Endothelial cell (in vitro differentiated cells): ENCODE measurements at regions not wholly inside any gene's neighbourhood (a gene's known extent, or its start where the extent isn't known, plus 50 kb on each side); places are given as distances from the start of the nearest gene placed in this dataset.
A peak's percentile ranks its signal among the peaks of the same experiment; 100 is the strongest.

Experiments used
- DNase-seq: peaks from one replicate; pipeline ENCODE4 v3.0.0; 2021; ENCODE audit warnings: low spot score
- H3K27ac Mint-ChIP-seq: one replicate; pipeline ENCODE4 v1.8.0; 2021; ENCODE audit warnings: mixed read lengths, inconsistent platforms; ENCODE audit not compliant: unreplicated experiment
- H3K27me3 Mint-ChIP-seq: one replicate; pipeline ENCODE4 v1.8.0; 2021; ENCODE audit warnings: mild to moderate bottlenecking, moderate library complexity, mixed read lengths, inconsistent platforms; ENCODE audit not compliant: unreplicated experiment
- H3K36me3 Mint-ChIP-seq: one replicate; pipeline ENCODE4 v1.8.0; 2021; ENCODE audit warnings: mild to moderate bottlenecking, low read depth, mixed read lengths, inconsistent platforms; ENCODE audit not compliant: unreplicated experiment
- H3K4me1 Mint-ChIP-seq: one replicate; pipeline ENCODE4 v1.8.0; 2021; ENCODE audit warnings: mild to moderate bottlenecking, mixed read lengths, inconsistent platforms; ENCODE audit not compliant: unreplicated experiment
- H3K4me3 Mint-ChIP-seq: one replicate; pipeline ENCODE4 v1.8.0; 2021; ENCODE audit warnings: mild to moderate bottlenecking, mixed read lengths, inconsistent platforms; ENCODE audit not compliant: unreplicated experiment
- H3K9me3 Mint-ChIP-seq: one replicate; pipeline ENCODE4 v1.8.0; 2021; ENCODE audit warnings: mixed read lengths, inconsistent platforms; ENCODE audit not compliant: unreplicated experiment
- TF ChIP-seq, protein P1 (sequence below): fragments of 200-600 bp; sonication (generic); IDR thresholded peaks from one replicate; pipeline ENCODE4 v1.5.0; 2021; ENCODE audit warnings: antibody characterized with exemption; ENCODE audit not compliant: unreplicated experiment

DNA sequence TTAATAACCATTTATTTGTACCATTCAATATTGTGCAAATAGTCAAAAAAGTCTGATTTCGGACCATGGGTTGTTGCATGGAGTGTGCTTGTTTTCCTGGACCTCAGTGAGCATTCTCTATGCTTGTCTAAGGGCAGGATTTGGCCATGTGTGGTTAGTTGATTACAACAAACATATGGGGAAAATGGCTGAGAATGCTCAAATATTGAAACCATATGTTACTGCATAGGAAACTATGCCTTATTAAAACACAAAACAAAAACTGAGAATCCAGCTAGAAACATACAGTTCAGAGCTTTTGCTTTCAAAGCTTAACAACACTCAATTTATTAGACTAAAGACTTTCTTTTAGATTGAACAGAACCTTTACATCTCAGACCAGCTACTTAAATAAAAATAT, 928.3 kb downstream of the NR2F1-AS1 start:
- TF ChIP-seq, protein P1, sequence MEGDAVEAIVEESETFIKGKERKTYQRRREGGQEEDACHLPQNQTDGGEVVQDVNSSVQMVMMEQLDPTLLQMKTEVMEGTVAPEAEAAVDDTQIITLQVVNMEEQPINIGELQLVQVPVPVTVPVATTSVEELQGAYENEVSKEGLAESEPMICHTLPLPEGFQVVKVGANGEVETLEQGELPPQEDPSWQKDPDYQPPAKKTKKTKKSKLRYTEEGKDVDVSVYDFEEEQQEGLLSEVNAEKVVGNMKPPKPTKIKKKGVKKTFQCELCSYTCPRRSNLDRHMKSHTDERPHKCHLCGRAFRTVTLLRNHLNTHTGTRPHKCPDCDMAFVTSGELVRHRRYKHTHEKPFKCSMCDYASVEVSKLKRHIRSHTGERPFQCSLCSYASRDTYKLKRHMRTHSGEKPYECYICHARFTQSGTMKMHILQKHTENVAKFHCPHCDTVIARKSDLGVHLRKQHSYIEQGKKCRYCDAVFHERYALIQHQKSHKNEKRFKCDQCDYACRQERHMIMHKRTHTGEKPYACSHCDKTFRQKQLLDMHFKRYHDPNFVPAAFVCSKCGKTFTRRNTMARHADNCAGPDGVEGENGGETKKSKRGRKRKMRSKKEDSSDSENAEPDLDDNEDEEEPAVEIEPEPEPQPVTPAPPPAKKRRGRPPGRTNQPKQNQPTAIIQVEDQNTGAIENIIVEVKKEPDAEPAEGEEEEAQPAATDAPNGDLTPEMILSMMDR: no peak
- DNase-seq: no peak
- Mint-ChIP-seq H3K27ac (no peak overlapping the region), H3K27me3 (no peaks in the 10 kb centered on the region), H3K4me1 (no peaks in the 10 kb centered on the region), H3K4me3 (no peak overlapping the region), H3K9me3 (no peaks in the 10 kb centered on the region), H3K36me3 (no peaks in the 10 kb centered on the region)

DNA sequence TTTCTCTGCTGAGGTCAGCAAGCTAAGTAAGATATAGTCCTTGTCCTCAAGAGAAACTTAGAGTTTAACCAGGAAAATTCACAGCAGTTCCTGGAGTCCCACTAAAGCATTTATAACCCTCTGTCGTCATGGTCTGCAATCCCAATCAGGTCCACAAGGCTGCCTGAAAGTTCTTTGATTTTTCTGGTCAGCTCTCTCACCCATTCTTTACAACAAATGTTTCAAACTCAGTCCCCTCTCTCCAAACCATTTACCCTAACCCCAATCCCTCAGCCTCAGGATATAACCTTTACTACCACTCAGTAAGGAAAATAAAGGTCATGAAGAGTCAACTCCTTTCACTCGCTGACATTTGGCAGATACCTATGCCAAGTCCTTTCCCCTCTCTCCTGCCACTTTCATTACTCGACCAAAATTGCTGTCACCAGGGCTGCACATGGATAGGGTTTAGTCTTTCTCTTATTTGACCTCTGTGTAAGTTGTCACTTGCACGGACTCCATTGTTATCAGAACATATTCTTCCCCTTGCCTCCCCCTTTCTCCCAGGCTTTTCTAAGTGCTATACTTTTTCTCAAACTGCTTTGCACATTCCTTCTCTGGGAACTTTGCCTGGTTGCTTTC, 936.6 kb downstream of the NR2F1-AS1 start:
- Mint-ChIP-seq H3K9me3 (no peaks in the 10 kb centered on the region), H3K27ac (no peak overlapping the region)

DNA sequence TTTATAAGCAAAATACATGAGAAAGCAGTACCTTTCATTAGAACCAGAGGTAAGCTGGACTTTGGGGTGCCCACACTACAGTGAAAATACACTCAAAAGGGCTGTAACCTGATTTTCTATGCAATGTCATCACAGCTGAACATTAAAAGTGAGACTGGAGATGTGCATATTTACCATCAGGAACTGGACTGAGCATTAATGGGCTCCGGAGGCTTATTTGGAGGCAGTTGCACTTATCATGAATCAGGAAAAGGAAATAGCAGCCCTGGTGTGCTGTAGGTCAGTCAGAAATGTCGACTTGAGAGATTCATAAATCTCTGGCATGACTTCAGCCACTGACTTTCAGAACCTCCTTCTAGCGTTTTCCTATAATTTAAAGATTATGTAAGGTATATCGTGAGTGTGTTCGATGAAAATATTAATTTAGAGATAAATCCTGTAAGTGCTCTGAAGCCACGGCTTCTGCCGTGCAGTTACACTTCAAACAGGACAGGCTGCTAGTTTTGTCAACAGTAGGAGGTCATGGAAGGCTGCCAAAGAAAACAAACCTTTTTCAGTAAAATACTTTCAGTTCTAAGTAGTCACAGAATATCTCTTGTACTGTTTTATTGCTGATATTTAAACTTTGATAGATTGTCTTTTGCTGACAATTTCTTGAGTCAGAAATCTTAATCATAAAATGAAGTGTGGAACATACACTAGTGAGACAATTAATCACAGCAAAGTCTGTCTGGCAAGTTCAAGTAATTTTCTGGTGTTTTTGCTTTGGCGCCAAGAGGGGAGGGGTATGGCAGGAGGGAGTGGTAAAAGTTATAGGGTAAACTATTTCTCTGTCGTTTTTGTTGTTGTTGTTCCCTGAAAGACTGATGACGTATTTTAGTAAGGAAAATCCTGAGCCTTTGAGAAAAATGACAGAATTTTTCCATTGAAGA, 939.7 kb downstream of the NR2F1-AS1 start:
- Mint-ChIP-seq H3K9me3 (no peaks in the 10 kb centered on the region), H3K27ac (peak overlapping the region; percentile 28), H3K27me3 (no peaks in the 10 kb centered on the region), H3K4me3 (no peak overlapping the region), H3K4me1 (peaks cover 8% of the 10 kb centered on the region), H3K36me3 (no peaks in the 10 kb centered on the region)
- DNase-seq: no peak
- TF ChIP-seq, protein P1: no peak

More for the DNA sequence above, 936.6 kb downstream of the NR2F1-AS1 start:
- no peak overlapping the region for H3K4me3 Mint-ChIP-seq
- H3K36me3 Mint-ChIP-seq: no peaks in the 10 kb centered on the region
- DNase-seq: no peak
- TF ChIP-seq, protein P1: peak; percentile 24
- H3K4me1 Mint-ChIP-seq: peaks cover 8% of the 10 kb centered on the region
- H3K27me3 Mint-ChIP-seq: no peaks in the 10 kb centered on the region

DNA sequence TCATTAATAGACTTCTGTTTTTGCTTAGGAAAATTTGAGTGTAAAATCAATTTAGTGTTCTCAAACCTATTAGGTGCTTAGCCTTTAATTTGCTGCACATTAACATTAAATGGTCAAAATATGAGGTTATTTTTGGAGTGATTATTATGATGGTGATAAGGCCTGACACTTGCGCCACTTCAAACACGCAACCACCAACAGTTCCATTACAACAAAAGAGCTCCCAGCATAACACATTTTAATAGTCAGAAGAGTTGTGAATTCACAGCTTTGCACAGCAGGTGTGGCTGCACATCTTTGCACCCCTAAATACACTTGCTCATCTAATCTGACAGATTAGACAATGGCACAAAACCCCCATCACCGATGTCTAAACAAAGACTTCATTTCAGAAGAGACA, 940.7 kb downstream of the NR2F1-AS1 start:
- Mint-ChIP-seq H3K4me3 (no peak overlapping the region), H3K27me3 (no peaks in the 10 kb centered on the region), H3K4me1 (peaks cover 8% of the 10 kb centered on the region), H3K36me3 (no peaks in the 10 kb centered on the region), H3K9me3 (no peaks in the 10 kb centered on the region), H3K27ac (no peak overlapping the region)
- no peak for DNase-seq
- TF ChIP-seq, protein P1: no peak

DNA sequence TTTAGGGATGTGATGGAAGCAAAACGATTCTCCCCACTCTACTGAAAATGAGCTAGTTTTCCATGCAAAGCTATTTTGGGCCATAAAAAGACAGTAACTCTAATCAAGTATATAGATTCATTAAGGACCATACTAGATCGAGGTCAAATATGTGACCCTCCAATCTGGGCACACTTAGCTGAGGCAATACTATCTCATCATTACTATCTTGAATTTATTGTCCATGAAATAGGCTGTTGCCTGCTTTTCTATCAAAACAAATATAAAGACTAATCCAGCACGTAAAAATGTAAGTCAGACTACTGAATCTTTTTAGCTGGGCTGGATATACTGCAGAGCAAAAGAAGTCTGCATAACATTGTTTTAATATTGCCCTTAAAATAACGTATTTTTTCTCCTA, 943.1 kb downstream of the NR2F1-AS1 start:
- no peak for DNase-seq
- Mint-ChIP-seq H3K4me3 (no peak overlapping the region), H3K9me3 (no peaks in the 10 kb centered on the region), H3K36me3 (no peaks in the 10 kb centered on the region), H3K27ac (no peak overlapping the region), H3K4me1 (peaks cover 8% of the 10 kb centered on the region), H3K27me3 (no peaks in the 10 kb centered on the region)
- TF ChIP-seq, protein P1: no peak
